22Rv1 (cell line): ENCODE measurements at regions not wholly inside any gene's neighbourhood (a gene's known extent, or its start where the extent isn't known, plus 50 kb on each side); places are given as distances from the start of the nearest gene placed in this dataset.

ENCODE experiments used
- H3K27ac ChIP-seq: fragments of 450-650 bp; 2 replicates; pipeline ENCODE4 v1.5.1; 2017
- CTCF ChIP-seq: fragments of 450-650 bp; IDR thresholded peaks from 2 replicates; pipeline ENCODE4 v1.5.1; 2017; ENCODE audit warnings: mild to moderate bottlenecking
- ZFX ChIP-seq: fragments of 450-650 bp; IDR thresholded peaks from 2 replicates; pipeline ENCODE4 v1.6.1; 2017; ENCODE audit warnings: antibody characterized with exemption, borderline replicate concordance

DNA sequence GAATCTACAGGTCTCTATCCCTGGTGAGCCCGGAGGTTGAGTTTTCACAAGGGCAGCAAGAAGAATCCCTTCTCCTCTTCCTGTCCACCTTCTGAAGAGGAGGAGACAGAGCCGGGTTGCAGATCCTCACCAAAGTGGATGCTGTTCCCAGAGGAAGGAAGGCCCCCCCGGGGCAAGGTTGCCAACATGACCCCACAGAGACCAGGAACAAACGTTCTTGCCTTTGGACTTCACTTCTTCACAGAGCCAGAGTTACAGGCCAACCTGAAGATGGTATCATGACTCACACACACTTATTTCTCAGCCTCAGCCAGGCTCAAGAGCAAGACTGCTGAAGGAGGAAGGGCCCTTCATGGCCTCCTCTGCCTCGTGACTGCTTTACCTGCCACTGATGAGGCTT lies 384.3 kb downstream of the CD83 start:
- TF ChIP-seq ZFX: no peak
- no peak for TF ChIP-seq CTCF
- no peak overlapping the region for H3K27ac ChIP-seq

- H3K27ac ChIP-seq: no peak overlapping the region
- TF ChIP-seq ZFX (no peak), CTCF (no peak)
These were observed 385.0 kb downstream of the CD83 start for GRCh38 chr6:14502551-14502950.

DNA sequence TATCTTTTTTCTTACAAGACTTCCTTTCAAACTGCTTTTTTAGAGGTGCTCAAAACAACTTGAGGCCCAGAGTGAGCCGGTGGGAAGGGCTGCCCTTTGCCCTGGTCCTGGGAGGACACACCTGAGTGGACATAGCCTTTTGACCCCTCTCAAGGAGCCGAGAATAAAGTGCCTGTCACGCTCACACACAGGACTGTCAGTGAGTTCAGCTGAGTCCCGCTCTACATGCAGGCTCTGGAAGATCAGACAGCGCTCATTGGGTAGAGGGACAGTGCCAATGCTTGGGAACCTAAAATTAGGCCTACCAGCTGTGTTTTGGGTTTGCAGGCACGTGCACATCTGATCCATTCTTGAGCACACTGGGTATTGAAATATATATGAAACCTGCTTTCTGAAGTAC lies 387.8 kb downstream of the CD83 start:
- TF ChIP-seq ZFX (no peak), CTCF (no peak)
- no peak overlapping the region for H3K27ac ChIP-seq

DNA sequence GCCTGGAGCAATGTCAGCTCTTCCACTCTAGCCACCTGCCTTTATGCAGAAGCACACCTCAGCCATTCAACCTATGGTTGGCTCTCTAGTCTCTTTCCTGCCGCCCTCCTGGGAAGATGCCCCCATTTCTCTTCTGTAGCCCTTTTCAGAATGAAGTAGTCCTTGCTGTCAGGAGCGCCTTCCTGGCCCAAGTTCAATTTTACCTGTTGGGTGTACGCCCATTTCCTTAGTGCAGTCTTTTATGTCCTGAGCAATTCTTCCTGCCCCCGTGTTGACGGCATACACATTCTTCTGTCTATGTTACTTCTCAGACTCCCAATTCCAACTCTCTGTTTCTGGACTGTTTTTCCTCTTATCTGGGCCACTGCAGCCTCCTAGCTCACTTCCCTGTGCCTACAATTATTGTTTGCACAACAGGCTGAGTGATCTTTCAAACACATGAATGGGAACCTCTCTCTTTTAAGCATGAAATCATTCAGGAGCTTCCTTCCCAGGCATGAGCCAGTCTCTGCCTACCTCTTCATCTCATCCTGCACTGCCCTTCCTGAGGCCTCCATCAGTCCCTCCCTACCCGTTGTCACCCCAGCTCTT lies 389.2 kb downstream of the CD83 start:
- no peak overlapping the region for H3K27ac ChIP-seq
- TF ChIP-seq ZFX: no peak

DNA sequence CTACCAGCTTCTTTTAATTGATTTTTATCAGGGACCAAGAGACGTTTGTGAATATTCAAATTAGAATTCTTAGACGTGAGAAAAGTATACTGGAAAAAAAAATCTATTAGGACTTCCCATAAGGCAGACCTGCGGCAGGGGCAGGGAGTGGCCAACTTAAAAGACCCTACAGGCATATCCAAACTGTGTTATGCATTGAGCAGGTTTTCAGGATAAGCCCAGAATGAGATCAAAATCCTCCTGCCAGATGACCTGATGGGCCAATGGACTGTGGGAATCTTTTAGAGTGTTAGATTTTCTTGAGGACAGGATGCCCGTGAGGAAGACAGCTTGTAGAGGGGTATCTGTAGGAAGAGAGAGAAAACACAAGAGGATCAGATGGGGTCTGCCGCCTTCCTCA lies 391.5 kb downstream of the CD83 start:
- no peak for TF ChIP-seq CTCF
- TF ChIP-seq ZFX: no peak
- no peak overlapping the region for H3K27ac ChIP-seq

DNA sequence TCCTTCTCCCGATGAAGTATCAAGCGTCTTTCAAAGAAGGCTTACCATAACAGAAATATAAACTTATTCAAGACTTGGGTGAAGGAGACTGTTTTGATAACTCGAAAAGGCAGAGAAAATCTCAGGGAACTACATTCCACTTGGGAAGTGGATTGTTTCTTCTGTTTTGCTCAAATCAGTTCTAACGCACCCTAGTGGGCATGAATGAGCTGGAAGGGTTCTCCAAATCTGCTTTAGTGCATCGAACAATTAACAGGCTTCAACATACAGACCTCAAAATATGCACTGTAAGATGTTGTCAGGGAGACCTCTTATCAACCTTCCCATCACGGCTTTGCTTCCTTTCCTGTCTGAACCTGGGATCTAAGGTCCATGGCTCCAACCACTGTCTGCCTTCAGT lies 392.5 kb downstream of the CD83 start:
- H3K27ac ChIP-seq: no peak overlapping the region
- no peak for TF ChIP-seq ZFX
- no peak for TF ChIP-seq CTCF

DNA sequence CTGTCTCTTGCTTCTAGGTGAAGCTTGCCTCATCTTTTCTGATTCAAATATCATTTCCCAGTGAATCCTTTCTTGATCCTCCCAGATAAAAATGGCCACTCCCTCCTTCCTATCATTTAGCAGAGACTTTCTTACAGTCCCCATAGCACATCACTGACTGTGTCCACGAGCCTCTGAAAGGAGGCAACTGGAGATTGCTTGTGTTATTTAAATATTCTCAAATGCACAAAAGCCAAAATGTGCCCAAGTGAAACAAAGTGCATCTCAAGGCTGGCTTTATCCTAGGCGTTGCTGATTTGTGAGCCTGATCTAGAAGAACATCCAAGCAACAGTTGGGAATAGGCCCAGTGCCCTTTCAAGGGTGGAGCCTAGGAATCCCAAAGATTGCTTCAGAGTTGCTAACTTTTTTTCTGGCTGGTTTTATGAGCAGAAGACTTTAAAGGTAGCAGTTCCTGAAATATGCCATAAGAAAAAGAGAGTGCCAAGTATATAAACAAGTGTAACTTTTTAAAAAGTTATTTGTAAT lies 393.6 kb downstream of the CD83 start:
- no peak for TF ChIP-seq CTCF
- no peak overlapping the region for H3K27ac ChIP-seq

DNA sequence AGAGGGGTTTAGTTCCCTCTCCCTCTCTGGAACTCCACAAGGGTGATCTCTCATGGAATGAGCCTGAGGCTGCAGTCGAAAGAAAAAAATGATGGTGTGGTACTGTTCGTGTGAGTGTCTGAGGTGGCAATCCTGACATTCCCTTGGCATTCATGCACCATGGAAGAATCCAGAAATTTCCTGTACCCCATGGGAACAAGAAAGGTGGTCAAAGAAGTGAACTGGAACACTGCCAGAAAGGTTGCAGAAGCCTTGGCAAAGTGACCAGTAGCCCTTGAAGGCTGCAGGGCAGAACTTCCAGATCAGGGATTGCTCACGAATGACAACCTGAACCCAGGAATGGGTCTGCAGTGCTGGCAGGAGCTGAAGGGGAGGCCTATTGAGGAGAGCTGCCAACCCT lies 394.7 kb downstream of the CD83 start:
- TF ChIP-seq ZFX (no peak), CTCF (no peak)
- no peak overlapping the region for H3K27ac ChIP-seq
